ENCODE measurements at regions not wholly inside any gene's neighbourhood (a gene's known extent, or its start where the extent isn't known, plus 50 kb on each side); places are given as distances from the start of the nearest gene placed in this dataset.

DNA sequence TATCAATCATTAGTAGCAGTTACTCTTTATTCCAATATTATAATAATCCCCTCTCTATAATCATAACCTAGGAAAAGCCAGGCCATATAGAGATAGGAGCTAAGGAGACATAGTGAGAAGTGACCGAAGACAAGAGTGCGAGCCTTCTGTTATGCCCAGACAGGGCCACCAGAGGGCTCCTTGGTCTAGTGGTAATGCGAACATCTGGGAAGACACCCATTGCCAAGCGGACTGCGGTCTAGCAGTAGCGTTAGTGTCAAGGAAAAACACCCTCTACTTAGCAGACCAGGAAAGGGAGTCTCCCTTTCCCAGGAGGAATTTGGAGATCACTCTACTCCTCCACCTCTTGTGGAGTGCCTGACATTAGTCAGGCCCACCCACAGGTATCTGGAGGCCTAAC, 920.9 kb downstream of the CDY2B start:
- Histone ChIP-seq H3K36me3 (ENCODE audit: control insufficient read depth, insufficient read depth, low read length) (no peaks in the 10 kb centered on the region), H3K9me3 (ENCODE audit: control insufficient read depth, insufficient read depth, low read length) (no peaks in the 10 kb centered on the region), H3K27ac (ENCODE audit: low read length) (no peak overlapping the region), H3K27me3 (ENCODE audit: control insufficient read depth, insufficient read depth, low read length) (no peaks in the 10 kb centered on the region), H3K4me1 (ENCODE audit: control insufficient read depth, insufficient read depth, low read length) (no peaks in the 10 kb centered on the region), H3K4me3 (ENCODE audit: low read length) (no peak overlapping the region)
- TF ChIP-seq, protein P1, sequence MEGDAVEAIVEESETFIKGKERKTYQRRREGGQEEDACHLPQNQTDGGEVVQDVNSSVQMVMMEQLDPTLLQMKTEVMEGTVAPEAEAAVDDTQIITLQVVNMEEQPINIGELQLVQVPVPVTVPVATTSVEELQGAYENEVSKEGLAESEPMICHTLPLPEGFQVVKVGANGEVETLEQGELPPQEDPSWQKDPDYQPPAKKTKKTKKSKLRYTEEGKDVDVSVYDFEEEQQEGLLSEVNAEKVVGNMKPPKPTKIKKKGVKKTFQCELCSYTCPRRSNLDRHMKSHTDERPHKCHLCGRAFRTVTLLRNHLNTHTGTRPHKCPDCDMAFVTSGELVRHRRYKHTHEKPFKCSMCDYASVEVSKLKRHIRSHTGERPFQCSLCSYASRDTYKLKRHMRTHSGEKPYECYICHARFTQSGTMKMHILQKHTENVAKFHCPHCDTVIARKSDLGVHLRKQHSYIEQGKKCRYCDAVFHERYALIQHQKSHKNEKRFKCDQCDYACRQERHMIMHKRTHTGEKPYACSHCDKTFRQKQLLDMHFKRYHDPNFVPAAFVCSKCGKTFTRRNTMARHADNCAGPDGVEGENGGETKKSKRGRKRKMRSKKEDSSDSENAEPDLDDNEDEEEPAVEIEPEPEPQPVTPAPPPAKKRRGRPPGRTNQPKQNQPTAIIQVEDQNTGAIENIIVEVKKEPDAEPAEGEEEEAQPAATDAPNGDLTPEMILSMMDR (IDR thresholded peaks at IDR 0.05): no peak
- Mint-ChIP-seq H3K27me3 (ENCODE audit: low read depth in 2 of 2) (no peaks in the 10 kb centered on the region), H3K27ac (no peak overlapping the region), H3K4me3 (no peak overlapping the region), H3K4me1 (no peaks in the 10 kb centered on the region), H3K9me3 (peaks cover 0 to 17% of the 10 kb centered on the region in 2 donors), H3K36me3 (no peaks in the 10 kb centered on the region)
- WGBS (ENCODE audit: insufficient coverage): 93% methylated on average over 6 of the region's 6 CpGs
- intact Hi-C loops (cut with micrococcal nuclease): no loop called here
- ATAC-seq (no peak), DNase-seq (no peak)

DNA sequence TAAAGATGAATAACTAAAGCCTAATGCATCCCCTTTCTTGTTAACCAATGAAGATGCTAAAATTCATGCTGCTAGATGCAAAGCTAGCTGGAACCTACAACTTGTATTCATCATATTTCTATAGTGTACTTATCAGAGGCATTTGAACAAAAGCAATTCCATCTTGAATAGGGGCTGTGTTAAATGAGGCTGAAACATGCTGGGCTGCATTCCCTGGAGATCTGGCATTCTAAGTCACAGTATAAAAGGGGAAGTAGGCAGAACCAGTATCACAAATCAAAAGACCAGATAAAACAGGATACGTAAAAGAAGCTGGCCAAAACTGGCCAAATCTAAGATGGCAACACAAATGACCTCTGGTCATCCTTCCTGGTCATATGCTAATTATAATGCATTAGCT, 932.8 kb downstream of the CDY2B start:
- Histone ChIP-seq H3K4me3 (ENCODE audit: low read length) (no peak overlapping the region), H3K36me3 (ENCODE audit: control insufficient read depth, insufficient read depth, low read length) (no peaks in the 10 kb centered on the region), H3K27me3 (ENCODE audit: control insufficient read depth, insufficient read depth, low read length) (no peaks in the 10 kb centered on the region), H3K27ac (ENCODE audit: low read length) (no peak overlapping the region), H3K9me3 (ENCODE audit: control insufficient read depth, insufficient read depth, low read length) (no peaks in the 10 kb centered on the region), H3K4me1 (ENCODE audit: control insufficient read depth, insufficient read depth, low read length) (no peaks in the 10 kb centered on the region)
- H3K9me3 Mint-ChIP-seq: peaks cover 0 to 11% of the 10 kb centered on the region in 2 donors
- H3K27me3 Mint-ChIP-seq (ENCODE audit: low read depth in 2 of 2): no peaks in the 10 kb centered on the region
- TF ChIP-seq, protein P1 (IDR thresholded peaks at IDR 0.05): no peak
- intact Hi-C loops (cut with micrococcal nuclease): no loop called here
- no peaks in the 10 kb centered on the region for H3K4me1 Mint-ChIP-seq
- no peak overlapping the region for H3K4me3 Mint-ChIP-seq
- H3K36me3 Mint-ChIP-seq: no peaks in the 10 kb centered on the region
- 63% methylated on average over 1 of the region's 1 CpG for WGBS (ENCODE audit: insufficient coverage)
- DNase-seq (no peak), ATAC-seq (no peak)
- no peak overlapping the region for H3K27ac Mint-ChIP-seq

Measured in natural killer cell (primary cell).